ENCODE measurements at regions not wholly inside any gene's neighbourhood (a gene's known extent, or its start where the extent isn't known, plus 50 kb on each side); places are given as distances from the start of the nearest gene placed in this dataset.

GRCh38 chr14:66133666-66134065 is 352.5 kb upstream of the CCDC196 start (continued):
- TF ChIP-seq REST (IDR thresholded peaks at IDR 0.05; ENCODE audit: low read depth, low read length) (no peak), SMC3 (IDR thresholded peaks at IDR 0.05; ENCODE audit: low read depth, low read length) (no peak), MAX (IDR thresholded peaks at IDR 0.05; ENCODE audit: low read depth) (no peak)

GRCh38 chr14:66135831-66136230 is 350.3 kb upstream of the CCDC196 start:
- H3K4me3 ChIP-seq (ENCODE audit: low read depth in 2 of 2, low read length in 1 of 2) = no peak overlapping the region
- H4K20me1 ChIP-seq (ENCODE audit: insufficient read depth) = no peaks in the 10 kb centered on the region
- TF ChIP-seq REST (IDR thresholded peaks at IDR 0.05; ENCODE audit: low read depth, low read length) (no peak), PBX3 (IDR thresholded peaks at IDR 0.05) (no peak), POLR2AphosphoS5 (IDR thresholded peaks at IDR 0.05; ENCODE audit: low read depth, low read length) (no peak), JUND (IDR thresholded peaks at IDR 0.05) (no peak), FOXJ3 (CRISPR knock-in tag; IDR thresholded peaks at IDR 0.05) (no peak), FOSL2 (IDR thresholded peaks at IDR 0.05; ENCODE audit: borderline replicate concordance, low read depth) (no peak), EP300 (IDR thresholded peaks at IDR 0.05; ENCODE audit: borderline replicate concordance in 1 of 2, low read depth in 1 of 2, low read length in 1 of 2) (no peak), CHD2 (IDR thresholded peaks at IDR 0.05; ENCODE audit: low read length, partially characterized antibody) (no peak)
- H3K27me3 ChIP-seq (ENCODE audit: insufficient read depth) = no peaks in the 10 kb centered on the region
- H3K4me2 ChIP-seq = no peak overlapping the region
- H3K36me3 ChIP-seq (replicated peaks in 1 of 2; ENCODE audit: control insufficient read depth in 1 of 2, insufficient read depth in 2 of 2, low read length in 1 of 2) = no peaks in the 10 kb centered on the region
- POLR2A ChIA-PET = no interaction called here
- WGBS (ENCODE audit: low lambda C conversion rate) = no CpG with 5 or more reads among the region's 2 CpGs
- no peaks in the 10 kb centered on the region for H3K79me2 ChIP-seq (ENCODE audit: insufficient read depth)
- H3F3A ChIP-seq (replicated peaks; ENCODE audit: insufficient read depth) = no peaks in the 10 kb centered on the region
- peaks cover 0 to 12% of the 10 kb centered on the region in 2 experiments; a peak in 1 of 4 replicates for H3K4me1 ChIP-seq (ENCODE audit: control insufficient read depth in 1 of 2, insufficient read depth in 2 of 2, low read depth in 1 of 2, low read length in 1 of 2)
- peak; percentile 7 for DNase-seq
- H3K9ac ChIP-seq = no peak overlapping the region
- H2AFZ ChIP-seq (ENCODE audit: low read depth) = no peak overlapping the region
- H3K9me2 ChIP-seq = no peaks in the 10 kb centered on the region
- H3K27ac ChIP-seq (ENCODE audit: low read depth in 2 of 2, low read length in 1 of 2) = no peak overlapping the region
- no peaks in the 10 kb centered on the region for H3K9me3 ChIP-seq
- CTCF ChIA-PET = interaction anchor here (0.6 kb wide), 1 partner anchor 620 kb away, joined by 3 read pairs; no protein-coding TSS in a partner anchor

Measured in SK-N-SH (cell line).